Upper lobe of left lung (tissue), 4 donors: ENCODE measurements at regions not wholly inside any gene's neighbourhood (a gene's known extent, or its start where the extent isn't known, plus 50 kb on each side); places are given as distances from the start of the nearest gene placed in this dataset.

Experiments used
- POLR2A ChIP-seq, 4 donors: fragments of 450-650 bp; IDR thresholded peaks; one replicate each; pipeline ENCODE4 v1.5.1; 2016 to 2017; ENCODE audit warnings: antibody characterized with exemption in 4 of 4, mild to moderate bottlenecking in 2 of 4
- POLR2AphosphoS5 ChIP-seq, 2 donors: sonication (generic); formaldehyde crosslinking; IDR thresholded peaks; one replicate each; pipeline ENCODE4 v1.5.1; 2017; ENCODE audit warnings: antibody characterized with exemption in 2 of 2
- TF ChIP-seq, protein P1 (sequence below), 6 experiments: fragments of 450-650 bp in 4 of 6; fragments of 200-600 bp in 2 of 6; sonication (generic) in 2 of 6; IDR thresholded peaks; one replicate each; pipeline ENCODE4 v1.5.1; 2016 to 2019; ENCODE audit warnings: antibody characterized with exemption in 6 of 6

DNA sequence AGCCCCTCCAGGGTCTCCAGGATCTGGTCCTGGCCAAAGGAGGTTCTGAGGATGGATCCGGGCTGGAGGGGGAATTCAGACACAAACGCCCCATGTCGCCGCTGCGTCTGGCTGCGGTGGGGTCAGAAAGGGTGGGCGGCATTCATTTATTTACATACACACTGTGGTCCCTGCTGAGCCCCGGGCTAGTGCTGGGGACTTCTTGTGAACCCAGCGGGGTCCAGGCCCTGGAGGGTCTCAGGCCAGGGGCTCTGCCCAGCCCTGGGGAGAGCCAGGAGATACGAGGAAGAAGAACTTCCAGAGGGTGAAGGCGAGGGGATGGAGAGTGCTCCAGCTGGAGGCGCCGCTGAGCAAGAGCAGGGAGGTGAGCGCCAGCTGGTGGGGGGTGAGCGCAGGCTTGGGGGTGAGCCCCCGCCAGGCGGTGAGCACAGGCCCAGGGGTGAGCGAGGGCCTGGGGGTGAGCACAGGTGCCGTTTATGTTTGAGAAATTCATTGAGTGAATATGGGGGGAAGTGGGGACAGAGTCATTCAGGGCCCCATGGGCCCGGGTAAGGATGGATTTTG is 68.1 kb downstream of the NCOR2 start:
- TF ChIP-seq POLR2AphosphoS5 (IDR thresholded peaks at IDR 0.05) (no peak), POLR2A (IDR thresholded peaks at IDR 0.05) (no peak)
- TF ChIP-seq, protein P1, sequence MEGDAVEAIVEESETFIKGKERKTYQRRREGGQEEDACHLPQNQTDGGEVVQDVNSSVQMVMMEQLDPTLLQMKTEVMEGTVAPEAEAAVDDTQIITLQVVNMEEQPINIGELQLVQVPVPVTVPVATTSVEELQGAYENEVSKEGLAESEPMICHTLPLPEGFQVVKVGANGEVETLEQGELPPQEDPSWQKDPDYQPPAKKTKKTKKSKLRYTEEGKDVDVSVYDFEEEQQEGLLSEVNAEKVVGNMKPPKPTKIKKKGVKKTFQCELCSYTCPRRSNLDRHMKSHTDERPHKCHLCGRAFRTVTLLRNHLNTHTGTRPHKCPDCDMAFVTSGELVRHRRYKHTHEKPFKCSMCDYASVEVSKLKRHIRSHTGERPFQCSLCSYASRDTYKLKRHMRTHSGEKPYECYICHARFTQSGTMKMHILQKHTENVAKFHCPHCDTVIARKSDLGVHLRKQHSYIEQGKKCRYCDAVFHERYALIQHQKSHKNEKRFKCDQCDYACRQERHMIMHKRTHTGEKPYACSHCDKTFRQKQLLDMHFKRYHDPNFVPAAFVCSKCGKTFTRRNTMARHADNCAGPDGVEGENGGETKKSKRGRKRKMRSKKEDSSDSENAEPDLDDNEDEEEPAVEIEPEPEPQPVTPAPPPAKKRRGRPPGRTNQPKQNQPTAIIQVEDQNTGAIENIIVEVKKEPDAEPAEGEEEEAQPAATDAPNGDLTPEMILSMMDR (IDR thresholded peaks at IDR 0.05), result no peak
